ENCODE measurements at regions not wholly inside any gene's neighbourhood (a gene's known extent, or its start where the extent isn't known, plus 50 kb on each side); places are given as distances from the start of the nearest gene placed in this dataset.

DNA sequence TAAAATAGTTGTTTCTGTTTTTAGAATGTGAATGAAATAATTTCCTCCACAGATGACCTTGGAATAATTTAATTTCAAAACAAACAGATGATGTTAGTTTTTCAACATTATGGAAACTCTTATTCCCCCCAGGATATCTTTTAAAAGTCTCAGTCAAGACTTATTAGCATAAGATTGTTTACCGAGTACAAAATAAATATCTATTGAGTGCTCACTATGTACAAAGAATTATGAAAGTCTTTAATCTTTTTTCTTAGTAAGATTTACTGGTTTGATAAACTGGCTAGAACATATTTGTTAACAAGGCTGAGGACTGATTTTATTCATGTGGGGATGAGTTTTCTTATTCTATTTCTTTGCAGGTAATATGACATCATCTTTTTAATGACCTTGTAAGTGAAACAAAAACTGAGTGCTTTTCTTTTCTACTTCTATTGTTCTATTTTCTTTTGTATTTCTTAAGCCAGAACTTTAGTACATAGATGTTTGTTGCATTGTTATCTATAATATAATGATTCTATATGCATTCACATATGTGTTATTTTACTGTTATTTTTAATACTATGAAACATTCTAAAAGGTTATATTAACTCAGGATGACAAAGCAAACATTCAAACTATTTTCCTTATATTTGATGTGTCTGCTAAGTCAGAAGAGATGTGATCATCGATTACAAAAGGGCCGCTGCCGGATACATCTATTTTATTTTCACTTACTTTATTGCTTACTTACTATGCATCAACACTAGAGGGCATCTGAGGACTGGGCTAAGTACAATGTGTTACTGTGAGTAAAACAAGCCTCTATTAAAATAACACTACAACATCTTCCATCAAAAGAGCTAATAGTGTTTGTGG, 111.0 kb upstream of the ARHGAP42 start:
- TF ChIP-seq EP300 (IDR thresholded peaks at IDR 0.05; ENCODE audit: borderline replicate concordance) (no peak), CEBPB (IDR thresholded peaks at IDR 0.05) (no peak)
